ENCODE measurements at regions not wholly inside any gene's neighbourhood (a gene's known extent, or its start where the extent isn't known, plus 50 kb on each side); places are given as distances from the start of the nearest gene placed in this dataset.

- H3K4me3 ChIP-seq: no peak overlapping the region
- TF ChIP-seq, protein P1, sequence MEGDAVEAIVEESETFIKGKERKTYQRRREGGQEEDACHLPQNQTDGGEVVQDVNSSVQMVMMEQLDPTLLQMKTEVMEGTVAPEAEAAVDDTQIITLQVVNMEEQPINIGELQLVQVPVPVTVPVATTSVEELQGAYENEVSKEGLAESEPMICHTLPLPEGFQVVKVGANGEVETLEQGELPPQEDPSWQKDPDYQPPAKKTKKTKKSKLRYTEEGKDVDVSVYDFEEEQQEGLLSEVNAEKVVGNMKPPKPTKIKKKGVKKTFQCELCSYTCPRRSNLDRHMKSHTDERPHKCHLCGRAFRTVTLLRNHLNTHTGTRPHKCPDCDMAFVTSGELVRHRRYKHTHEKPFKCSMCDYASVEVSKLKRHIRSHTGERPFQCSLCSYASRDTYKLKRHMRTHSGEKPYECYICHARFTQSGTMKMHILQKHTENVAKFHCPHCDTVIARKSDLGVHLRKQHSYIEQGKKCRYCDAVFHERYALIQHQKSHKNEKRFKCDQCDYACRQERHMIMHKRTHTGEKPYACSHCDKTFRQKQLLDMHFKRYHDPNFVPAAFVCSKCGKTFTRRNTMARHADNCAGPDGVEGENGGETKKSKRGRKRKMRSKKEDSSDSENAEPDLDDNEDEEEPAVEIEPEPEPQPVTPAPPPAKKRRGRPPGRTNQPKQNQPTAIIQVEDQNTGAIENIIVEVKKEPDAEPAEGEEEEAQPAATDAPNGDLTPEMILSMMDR (IDR thresholded peaks at IDR 0.05): no peak
- TF ChIP-seq POLR2A (IDR thresholded peaks at IDR 0.05): no peak
- H3K4me1 ChIP-seq: no peaks in the 10 kb centered on the region
- DNase-seq: no peak
- no peaks in the 10 kb centered on the region for H3K36me3 ChIP-seq
- WGBS (ENCODE audit: insufficient coverage, low coverage, low lambda C conversion rate, missing lambda C conversion rate): no CpG with 5 or more reads among the region's 2 CpGs
- no peak for ATAC-seq
- no peaks in the 10 kb centered on the region for H3K9me3 ChIP-seq
- intact Hi-C loops (cut with DNase I): no loop called here
- H3K27ac ChIP-seq: no peak overlapping the region
- no peaks in the 10 kb centered on the region for H3K27me3 ChIP-seq
Measured at GRCh38 chrY:21003059-21003458, 247.2 kb downstream of the RPS4Y2 start.

GRCh38 chrY:21005531-21005930, 249.6 kb downstream of the RPS4Y2 start:
- Histone ChIP-seq H3K27me3 (no peaks in the 10 kb centered on the region), H3K4me1 (no peaks in the 10 kb centered on the region), H3K9me3 (no peaks in the 10 kb centered on the region), H3K36me3 (no peaks in the 10 kb centered on the region), H3K27ac (no peak overlapping the region), H3K4me3 (no peak overlapping the region)
- DNase-seq: no peak
- intact Hi-C loops (cut with DNase I): no loop called here
- ATAC-seq: no peak
- no peak for TF ChIP-seq POLR2A (IDR thresholded peaks at IDR 0.05)
- TF ChIP-seq, protein P1 (IDR thresholded peaks at IDR 0.05): no peak

DNA sequence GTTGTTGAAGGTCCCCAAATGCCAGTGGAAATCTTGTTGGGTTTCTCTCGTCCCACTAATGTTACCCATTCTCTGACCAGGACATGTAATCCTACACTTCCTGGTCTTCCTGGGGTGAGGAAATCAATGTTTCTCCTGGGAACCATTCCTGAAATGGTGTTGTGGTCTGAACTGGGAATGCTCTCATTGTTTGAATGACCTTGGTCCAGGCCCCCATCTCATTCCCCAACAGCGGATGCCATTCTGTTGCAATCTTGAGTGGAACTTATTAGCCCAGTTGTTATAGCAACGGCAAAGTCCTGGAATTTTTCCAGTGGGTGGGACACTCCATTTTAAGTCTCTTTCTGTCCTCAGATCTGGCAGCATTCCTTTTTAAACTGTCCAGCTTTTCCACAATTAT, 265.9 kb downstream of the RPS4Y2 start:
- no peaks in the 10 kb centered on the region for H3K9me3 ChIP-seq
- no peaks in the 10 kb centered on the region for H3K36me3 ChIP-seq
- H3K27me3 ChIP-seq: no peaks in the 10 kb centered on the region
- DNase-seq (no peak), ATAC-seq (no peak)
- TF ChIP-seq, protein P1 (IDR thresholded peaks at IDR 0.05): no peak
- TF ChIP-seq POLR2A (IDR thresholded peaks at IDR 0.05): no peak
- no peak overlapping the region for H3K4me3 ChIP-seq
- WGBS (ENCODE audit: insufficient coverage, low coverage, low lambda C conversion rate, missing lambda C conversion rate): no CpG with 5 or more reads among the region's 3 CpGs
- no peaks in the 10 kb centered on the region for H3K4me1 ChIP-seq
- no peak overlapping the region for H3K27ac ChIP-seq
- intact Hi-C loops (cut with DNase I): no loop called here

- WGBS (ENCODE audit: insufficient coverage, low coverage, low lambda C conversion rate, missing lambda C conversion rate): no CpG with 5 or more reads among the region's 3 CpGs
- no peaks in the 10 kb centered on the region for H3K9me3 ChIP-seq
Measured at GRCh38 chrY:21022326-21023044, 266.6 kb downstream of the RPS4Y2 start.

More at GRCh38 chrY:21022326-21023044, 266.6 kb downstream of the RPS4Y2 start:
- no peak for DNase-seq
- ATAC-seq: no peak
- TF ChIP-seq, protein P1 (IDR thresholded peaks at IDR 0.05): no peak
- no peak for TF ChIP-seq POLR2A (IDR thresholded peaks at IDR 0.05)
- intact Hi-C loops (cut with DNase I): no loop called here
- Histone ChIP-seq H3K36me3 (no peaks in the 10 kb centered on the region), H3K4me3 (no peak overlapping the region), H3K27me3 (no peaks in the 10 kb centered on the region), H3K4me1 (no peaks in the 10 kb centered on the region), H3K27ac (no peak overlapping the region)
